Left renal cortex interstitium (tissue), 4 donors: ENCODE measurements at regions not wholly inside any gene's neighbourhood (a gene's known extent, or its start where the extent isn't known, plus 50 kb on each side); places are given as distances from the start of the nearest gene placed in this dataset.
"Not testable (repeated sequence)": the region's sequence is repeated elsewhere in the genome, so short reads cannot be mapped to it uniquely, and the experiment has no call there.

ENCODE experiments used
- DNase-seq, 4 donors: peaks; one replicate each; pipeline ENCODE4 v3.0.0-alpha.2; 2013; ENCODE audit warnings: low read depth in 4 of 4, low spot score in 2 of 4, missing footprints in 1 of 4

DNA sequence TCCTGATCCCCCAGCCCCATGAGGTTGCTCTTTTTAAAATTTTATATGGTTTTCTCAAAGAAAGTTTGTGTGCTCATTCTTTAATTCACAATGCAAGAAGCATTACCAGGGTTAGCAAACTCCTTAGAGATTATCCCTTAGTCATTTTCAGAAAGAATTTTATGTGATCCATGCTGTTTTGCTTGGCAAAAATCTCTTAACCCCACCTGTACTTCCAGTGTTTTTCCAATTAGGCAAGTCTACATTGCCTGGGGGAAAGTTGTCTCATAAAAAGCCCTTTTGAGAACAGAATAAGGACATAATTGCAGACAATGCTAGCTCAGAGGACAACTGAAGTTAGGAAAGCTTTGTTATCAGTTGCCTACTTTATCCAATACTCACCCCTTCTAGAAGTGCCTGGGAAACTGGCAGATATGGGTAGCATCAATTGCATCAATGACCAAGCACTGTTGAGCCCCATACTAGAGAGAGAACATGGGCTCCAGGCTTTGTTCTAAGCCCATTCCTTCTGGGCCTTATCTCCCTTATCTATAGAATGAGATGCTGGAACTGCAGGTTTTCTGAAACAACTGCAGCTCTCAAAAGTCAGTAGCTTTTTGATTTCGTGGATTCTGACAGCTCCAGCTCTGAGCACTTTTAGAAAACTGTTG is 265.9 kb upstream of the SPHKAP start:
- DNase-seq, result no peak

DNA sequence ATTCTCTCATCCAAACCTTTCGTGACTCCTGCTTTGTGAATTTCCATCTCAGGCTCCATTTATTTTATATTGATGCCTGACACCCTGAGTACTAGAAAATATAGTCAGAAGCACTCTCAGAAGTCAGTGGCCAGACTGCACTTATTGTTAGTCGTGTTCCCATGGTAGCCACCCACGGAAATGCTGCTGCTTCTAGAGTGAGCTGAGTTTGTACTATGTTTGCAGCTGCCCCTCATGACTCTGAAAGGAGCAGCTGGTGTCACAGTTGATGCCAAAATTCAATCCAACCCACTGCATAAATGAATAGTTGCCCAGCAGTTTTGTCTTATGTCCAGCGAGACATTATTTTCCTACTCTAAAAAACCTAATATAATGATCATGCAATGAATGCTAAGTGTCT is 265.2 kb upstream of the SPHKAP start:
- no peak for DNase-seq

DNA sequence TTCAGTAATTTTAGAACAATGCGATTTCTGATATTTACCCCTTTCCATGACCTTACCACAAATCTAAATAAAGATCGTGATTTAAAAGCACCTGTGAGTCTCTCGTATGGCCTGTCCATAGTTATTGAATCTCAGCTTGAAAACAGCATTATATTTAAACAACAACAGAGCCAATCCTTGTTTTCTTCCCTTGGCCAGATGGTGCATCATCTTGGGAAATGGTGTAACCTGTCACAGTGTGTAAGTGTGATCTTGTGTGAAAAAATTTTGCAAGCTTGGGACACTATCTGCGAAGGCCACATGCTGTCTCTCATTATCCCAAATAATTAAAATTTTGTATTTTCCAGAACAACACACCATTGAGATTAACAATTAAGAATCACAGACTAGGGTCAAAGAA is 262.7 kb upstream of the SPHKAP start:
- no peak for DNase-seq

DNA sequence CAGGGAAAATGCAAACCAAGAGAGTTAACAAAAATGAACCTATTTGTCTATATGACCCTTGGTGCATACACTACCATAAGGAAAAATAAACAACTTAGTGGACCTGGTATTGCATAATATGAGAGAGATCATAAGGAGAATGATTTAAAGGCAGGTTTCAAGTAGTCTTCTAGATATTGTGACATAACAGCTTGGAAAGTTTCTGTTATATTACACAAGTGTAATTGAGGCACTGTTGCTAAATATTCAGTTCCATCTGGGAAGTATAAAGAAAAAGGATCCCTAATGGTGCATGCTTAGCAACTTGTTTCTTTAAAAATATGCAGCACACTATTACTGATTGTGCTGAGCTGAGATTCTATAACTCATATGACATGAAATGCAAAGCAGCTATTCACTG is 252.2 kb upstream of the SPHKAP start:
- DNase-seq, result no peak

DNA sequence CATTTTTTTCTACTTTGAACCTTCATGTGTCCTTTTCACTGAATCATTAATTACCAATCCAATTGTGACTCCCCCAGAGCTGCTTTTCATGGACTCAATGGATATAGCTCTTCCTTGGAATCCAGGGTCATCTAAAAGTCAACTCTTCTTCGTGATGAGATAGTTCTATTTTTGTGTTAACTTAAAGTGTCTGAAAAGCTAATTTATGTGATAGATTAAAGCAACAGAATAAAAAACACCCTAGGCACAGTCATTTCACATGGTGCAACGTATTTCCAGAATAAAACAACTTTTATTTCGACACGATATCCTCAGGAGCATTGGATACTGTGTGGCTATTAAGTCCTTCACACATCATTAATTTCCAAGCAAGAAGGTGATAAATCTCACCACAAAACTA is 250.6 kb upstream of the SPHKAP start:
- DNase-seq, result peak in 3 of 4 donors; percentile 7 to 37 (median 13)

DNA sequence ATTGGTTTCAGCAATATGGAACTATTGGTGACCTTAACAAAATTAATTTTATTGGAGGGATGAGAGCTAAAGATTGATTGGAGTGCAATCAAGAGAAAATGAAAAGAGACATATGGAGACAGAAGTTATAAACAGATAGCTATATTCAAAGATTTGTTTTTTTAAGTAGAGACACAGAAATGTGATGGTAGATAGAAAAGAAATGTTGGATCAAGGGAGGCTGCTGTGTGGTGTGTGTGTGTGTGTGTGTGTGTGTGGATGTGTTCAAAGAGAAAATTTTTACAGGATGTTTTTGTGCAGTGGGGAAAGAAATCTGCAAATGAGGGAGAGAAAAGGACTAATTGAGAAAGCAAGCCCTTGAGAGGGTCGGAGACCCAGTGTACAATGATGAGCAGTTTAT is 249.5 kb upstream of the SPHKAP start:
- no peak for DNase-seq

DNA sequence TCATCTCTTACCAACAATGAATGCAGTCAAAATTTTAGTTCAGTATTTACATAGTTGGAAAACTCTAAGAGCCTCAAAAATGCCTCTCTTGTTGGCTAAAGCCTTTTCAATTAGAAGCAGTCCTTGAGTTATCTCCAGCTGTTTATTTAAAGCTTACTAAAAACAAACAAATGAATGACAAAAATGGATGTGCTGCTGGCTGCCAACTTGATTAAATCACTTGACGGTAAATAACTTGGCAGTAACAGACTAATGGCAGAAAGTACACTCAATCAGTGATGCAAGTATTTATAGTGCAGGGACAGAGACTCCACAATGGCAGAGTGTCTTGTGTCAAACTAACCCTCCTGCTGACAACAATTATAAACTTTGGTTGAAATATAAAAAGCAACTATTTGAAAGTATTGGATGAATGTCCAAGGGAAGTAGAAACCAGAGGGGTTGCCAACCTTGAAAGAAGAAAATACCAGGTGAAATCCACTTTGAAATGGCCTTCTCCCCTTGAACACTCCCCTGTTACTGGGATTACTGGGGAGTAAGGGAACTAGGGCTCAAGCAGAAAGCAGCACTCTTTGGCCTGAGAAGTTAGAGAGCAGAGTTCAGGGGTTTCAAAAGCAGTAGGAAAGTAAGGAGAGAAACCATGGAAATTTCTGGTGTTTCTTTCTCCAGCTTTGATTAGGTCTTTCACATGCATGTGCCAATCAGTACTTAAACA is 245.2 kb upstream of the SPHKAP start:
- no peak for DNase-seq

DNA sequence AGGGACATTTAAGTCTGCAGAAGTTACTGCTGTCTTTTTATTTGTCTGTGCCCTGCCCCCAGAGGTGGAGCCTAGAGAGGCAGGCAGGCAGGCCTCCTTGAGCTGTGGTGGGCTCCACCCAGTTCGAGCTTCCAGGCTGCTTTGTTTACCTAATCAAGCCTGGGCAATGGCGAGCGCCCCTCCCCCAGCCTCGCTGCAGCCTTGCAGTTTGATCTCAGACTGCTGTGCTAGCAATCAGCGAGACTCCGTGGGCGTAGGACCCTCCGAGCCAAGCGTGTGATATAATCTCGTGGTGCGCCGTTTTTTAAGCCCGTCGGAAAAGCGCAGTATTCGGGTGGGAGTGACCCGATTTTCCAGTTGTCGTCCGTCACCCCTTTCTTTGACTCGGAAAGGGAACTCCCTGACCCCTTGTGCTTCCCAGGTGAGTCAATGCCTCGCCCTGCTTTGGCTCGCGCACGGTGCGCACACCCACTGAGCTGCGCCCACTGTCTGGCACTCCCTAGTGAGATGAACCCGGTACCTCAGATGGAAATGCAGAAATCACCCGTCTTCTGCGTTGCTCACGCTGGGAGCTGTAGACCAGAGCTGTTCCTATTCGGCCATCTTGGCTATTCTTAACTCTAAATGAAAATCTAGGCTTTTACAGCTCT is 244.0 kb upstream of the SPHKAP start:
- not testable (repeated sequence) for DNase-seq

DNA sequence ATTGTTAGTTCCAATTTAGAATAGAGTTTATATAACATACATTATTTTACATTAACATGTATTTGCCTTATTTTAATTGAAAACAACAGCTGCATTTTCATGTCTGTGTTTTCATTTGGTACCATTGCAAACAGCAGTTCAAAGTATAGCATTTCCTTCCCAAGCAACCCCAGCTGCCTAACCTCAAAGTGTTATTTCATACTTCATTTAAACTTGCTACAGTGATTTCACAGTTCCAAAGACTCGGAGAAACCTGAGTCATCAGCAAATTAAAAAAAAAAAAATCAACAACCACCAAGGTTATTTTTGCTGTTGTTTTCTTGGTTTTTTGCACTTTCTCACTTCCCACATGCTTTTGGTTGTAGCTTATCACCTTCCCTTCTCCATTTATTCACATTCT is 236.5 kb upstream of the SPHKAP start:
- no peak for DNase-seq

DNA sequence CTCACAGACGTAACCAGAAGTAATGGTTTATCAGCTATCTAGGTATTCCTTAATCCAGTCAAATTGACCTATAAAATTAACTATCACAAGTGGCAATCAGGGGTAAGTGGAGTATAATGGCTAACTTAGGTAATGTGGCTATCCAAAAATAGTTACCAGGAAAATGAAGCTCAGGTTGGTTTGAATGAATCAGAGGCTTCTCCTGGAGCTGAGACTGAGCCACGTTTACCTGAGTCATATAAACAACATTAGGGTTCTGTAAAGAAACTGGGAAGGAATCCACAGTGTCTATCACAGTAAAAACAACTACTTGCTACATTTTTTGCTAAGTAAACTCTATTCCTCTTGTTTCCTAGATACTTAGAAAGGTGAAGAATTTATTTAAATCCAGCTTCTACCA is 236.0 kb upstream of the SPHKAP start:
- no peak for DNase-seq

DNA sequence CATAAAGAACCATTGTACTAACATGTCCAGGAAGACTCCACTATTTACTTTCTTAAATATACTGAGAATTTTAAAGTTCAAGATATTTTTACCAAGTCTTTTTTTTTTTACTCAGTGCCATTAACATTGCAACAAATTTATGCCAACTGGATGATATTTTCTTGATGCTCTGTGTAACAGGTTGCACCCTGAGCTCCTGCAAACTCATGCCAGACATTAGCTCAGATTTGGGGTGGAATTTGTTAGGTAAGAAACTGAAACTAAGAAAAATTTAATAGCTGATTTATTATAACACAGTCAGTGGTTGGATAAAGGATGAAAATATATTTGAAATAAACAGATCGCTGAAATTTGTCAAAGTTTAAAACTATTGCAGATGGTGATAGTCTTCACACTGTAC is 228.6 kb upstream of the SPHKAP start:
- DNase-seq, result no peak

DNA sequence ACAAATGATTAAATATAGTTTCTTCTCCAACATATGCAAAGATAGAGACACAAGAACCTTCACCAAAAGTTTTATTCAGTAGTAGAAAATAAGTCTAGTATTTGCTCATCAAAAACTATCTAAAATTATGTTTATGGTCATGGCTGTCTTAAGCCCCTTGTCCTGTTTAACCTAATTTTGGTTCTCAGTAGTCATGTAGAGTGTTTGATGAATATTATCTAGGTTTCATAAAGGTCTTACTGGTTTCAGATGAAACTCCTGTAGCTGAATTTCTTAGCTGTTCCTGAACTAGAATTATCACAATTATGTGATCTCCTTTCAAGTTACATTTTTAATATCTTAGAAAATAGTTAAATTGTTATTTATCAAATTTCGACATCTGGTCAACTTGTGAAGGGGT is 228.0 kb upstream of the SPHKAP start:
- DNase-seq, result no peak

DNA sequence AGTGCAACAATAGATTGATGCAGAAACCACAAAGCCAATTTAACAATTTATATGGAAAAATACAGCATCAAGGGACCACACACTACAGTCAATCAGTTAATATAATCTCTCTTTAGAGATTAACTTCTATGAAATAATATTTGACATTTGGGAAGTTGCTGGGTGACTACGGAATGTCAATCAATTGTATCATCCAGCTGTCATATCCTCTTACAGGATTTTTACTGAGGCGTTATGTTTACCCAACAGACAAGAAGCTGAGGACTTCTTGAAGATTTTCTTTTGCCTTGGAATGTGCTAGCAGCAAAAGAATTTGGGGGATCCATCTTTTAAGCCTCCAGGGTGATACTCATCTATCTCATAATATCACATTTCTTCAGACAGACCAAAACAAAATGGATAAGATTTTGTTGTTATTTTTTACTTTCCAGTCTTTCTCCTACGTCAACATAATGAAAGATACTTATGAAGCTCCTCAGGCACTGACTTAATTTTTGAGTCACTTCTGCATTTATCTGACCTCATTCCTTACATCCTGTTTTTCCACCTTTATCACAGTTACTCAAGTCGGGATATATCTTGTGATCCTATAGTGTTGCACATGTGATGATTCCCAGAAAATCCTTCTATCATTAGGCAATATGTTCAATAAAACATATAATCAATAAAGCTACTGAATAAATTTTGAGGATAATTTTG is 227.2 kb upstream of the SPHKAP start:
- no peak for DNase-seq

DNA sequence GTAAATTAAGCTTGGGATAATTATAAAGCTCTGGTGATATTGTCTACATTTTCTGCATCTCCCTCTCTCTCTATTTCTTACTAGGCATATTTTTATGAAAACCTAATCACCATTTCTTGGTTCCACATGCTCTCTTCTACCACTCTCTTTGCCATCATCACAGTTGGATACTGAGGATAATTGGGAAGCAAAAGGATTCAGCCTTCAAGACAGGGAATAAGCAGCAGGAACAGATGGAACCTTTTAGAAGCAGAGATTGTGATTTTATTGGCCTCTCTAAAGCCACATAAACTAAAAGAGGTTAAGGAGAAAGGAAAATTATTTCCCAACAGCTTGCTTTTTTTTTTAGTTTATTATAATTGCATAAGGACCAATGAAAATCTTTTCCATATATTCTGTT is 226.3 kb upstream of the SPHKAP start:
- no peak for DNase-seq

DNA sequence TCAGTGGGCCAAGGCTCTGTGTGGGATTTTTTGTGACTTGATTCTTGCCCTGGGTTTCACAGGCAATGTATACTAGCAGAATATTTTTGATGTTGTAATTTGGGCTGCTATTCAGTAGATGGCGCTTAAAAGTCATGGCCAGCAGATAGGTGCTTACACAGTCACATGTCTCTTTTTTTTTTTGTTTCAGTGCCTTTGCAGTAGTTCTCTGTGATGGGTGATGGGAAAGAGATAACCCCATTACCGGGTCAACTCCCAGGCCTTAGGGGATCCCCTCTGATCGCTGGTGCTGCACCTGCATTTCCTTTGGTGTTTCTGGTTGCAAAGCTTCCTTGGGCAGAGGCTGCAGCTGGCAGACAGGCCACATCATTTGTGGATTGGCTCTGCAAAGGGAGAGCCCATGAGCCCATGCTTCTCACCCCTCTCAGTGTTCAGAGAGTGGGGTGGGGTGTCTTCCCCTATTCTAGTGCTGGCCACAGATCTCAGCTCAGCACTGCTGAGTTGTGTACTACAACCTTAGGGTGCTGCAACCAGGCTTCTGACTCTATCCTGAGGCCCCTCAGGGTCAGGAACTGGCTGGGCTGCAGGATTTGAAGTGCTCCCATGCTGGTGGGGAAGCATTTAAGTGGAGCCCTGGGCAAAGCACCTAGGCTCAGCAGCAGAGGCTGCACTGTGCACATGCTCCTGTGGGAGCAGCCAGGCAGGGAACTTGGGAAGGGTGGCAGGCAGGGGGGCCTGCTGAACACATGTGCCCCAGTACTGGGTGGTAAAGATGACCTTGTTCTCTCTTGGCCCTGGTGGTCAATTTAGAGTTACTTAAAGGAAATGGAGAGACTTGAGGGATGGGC is 219.8 kb upstream of the SPHKAP start:
- DNase-seq, result no peak

DNA sequence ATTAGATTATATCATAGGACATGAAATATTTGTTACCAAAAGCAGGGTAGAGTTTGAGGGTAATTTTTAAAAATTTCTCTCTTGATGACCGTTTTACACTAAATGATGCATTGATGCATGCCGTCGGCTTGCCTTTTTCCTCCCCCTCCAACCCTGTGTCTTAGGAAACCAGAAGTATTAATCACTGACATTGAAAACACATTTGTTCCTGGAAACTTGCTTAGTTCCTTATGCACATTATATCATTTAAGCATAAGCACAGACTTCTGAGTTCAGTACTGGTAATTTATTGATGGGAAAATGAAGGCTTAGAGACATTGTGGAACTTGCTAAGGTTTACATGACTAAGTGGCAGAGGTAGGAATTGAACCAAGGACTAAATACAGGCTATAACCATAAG is 206.3 kb upstream of the SPHKAP start:
- no peak for DNase-seq

DNA sequence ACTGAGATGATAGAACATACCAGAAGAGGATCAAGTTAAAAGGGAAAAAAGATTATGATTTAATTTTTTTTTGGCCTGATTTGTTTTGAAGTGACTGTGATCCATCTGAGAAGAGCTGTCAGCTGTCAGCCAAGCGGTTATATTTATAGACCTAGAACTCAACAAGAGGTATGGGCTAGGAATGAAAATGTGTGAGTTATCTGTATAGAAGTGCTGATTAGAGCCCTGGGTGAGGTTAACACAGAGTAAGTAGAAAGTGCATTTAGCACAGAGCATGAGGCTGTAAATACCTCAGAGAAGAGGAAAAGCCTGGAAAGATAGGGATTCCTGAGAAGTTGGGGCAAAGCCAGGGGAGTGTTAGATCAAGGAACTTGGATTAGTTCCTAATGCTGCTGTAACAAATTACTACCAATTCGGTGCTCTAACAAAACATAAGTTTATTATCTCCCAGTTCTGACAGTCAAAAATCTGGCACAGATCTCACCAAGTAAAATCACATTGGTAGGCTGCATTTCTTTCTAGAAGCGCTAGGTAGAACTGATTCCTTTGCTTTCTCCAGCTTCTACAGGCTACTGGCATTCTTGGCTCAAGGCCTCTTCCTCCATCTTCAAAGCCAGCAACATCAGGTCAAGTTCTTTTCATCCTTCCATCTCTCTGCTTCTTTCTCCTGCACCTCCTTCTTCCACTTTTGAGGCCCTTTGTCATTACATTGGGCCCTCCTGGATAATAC is 197.4 kb upstream of the SPHKAP start:
- no peak for DNase-seq

DNA sequence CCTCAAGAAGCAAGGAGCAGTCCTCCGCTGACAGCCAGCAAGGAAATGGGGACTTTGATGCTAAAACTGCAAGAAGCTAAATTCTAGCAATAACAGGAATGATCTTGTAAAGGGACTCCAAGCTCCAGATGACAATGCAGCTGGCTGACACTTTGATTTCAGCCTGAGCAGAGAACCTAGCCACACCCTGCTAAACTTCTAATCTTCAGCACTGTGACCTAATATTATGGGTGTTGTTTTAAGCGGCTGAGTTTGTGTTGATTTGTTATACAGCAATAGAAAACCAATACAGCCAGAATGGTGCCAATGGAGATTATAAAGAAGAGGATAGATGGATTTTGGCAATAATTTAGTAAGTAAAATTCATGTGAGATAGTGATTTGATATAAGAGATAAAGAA is 196.7 kb upstream of the SPHKAP start:
- no peak for DNase-seq

DNA sequence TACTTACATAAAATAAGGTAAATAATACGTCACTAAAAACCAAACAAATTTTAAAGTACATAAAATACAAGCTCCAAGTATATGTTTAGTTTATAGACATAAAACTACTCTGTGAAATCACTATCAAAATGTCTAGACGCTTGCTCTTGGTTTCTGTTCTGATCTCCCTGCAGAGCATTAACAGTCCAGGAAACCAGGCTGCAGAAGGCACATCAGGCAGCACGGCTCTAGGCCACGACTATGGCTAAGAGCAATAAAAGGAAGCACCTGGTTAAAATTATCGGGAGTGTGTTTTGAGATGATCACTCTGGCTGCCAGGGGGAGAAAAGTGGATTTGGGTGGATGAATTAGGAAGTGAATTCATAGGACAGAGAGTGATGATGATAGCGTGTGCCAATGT is 196.0 kb upstream of the SPHKAP start:
- no peak for DNase-seq

DNA sequence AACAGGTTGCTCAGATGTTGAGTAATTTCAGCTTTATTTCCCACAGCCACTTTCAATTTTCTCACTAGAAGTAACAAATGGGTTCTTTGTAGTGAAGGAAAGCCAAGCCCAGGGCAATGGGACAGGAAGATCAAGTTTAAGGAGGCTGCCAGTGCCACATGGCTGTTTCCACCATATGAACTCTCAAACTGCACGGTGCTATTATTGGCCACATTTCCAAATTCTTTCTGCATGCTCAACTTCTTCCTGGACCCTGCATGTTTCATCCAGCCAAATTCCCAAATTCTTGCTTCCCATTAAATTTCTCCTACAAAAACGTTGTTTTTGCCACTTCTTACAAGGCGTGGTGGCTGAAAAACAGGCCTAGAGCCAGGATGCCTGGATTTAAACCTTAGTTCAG is 193.3 kb upstream of the SPHKAP start:
- DNase-seq, result no peak
